Forelimb muscle (tissue), 1 donor: ENCODE measurements at regions not wholly inside any gene's neighbourhood (a gene's known extent, or its start where the extent isn't known, plus 50 kb on each side); places are given as distances from the start of the nearest gene placed in this dataset.

ENCODE experiments used
- DNase-seq: peaks from one replicate; pipeline ENCODE4 v3.0.0-alpha.2; 2013; ENCODE audit warnings: low read depth

GRCh38 chr16:73817526-73818324 lies 478.9 kb upstream of the PSMD7 start:
- no peak for DNase-seq

GRCh38 chr16:73813527-73813926 lies 483.1 kb upstream of the PSMD7 start:
- no peak for DNase-seq

DNA sequence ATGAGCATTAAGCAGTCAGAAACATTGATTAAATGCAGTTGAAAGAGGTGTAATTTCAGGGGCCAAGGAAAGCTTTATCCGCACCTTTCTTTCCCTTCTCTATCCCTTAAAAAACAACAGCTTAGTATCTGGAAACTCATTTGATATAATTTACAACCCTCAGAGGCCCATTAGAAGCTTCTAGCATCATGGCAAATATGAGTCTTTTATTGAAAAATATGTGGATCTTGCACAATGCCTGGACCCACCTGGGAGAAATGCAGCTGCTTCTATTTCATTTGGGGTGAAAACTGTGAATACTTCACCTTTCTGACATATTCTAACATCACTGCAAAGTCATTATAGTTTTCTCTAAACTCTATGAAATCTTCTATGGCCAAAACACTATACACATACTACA lies 492.2 kb upstream of the PSMD7 start:
- no peak for DNase-seq

- DNase-seq: no peak
Measured at GRCh38 chr16:73798471-73798870, 498.1 kb upstream of the PSMD7 start.

DNA sequence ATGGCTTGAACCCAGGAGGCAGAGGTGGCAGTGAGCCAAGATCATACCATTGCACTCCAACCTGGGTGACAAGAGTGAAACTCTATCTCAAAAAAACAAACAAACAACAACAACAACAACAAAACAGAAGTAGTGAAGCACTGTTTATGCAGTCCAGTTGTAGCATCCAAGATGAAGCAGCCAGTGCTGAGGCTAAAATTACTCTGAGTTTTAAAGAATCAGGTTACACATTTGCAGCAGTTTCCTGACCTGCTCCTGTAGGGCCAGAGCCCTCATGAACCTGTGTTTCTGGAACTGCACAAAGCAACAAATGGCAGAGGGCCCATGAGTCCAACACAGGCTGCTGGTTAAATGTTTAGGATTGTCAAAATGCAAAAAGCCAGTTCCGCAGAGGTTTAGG lies 499.5 kb upstream of the PSMD7 start:
- no peak for DNase-seq

GRCh38 chr16:73796241-73796640 lies 500.4 kb upstream of the PSMD7 start:
- DNase-seq: no peak

- DNase-seq: no peak
Measured at GRCh38 chr16:73794994-73795393, 501.6 kb upstream of the PSMD7 start.

DNA sequence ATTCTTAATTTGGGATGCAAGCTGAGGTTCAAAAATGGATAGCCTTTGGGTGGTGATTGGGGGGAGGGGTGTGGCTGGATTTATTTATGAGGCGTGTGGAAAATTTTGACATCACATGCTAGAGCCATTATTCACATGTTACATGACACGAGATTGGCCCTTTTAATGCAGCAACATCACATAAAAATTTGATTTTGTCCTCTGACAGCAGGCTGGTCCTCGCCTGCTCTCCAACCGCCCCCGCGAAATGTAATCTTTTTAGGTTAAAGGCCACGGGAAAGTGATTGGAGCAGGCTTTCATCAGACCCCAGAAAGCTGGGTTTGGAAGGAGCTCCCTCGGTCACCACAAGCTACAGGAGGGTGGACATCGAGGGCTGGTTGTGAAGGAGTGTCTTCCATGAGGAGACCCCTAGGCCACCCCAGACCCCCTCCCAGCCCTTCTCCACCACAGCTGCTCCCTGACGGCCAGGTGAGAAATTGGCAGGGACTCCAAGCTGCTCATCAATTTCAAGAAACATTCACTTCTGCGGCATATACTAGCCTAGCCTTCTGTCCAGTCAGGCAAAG lies 502.7 kb upstream of the PSMD7 start:
- no peak for DNase-seq

GRCh38 chr16:73793260-73793659 lies 503.4 kb upstream of the PSMD7 start:
- DNase-seq: no peak

- no peak for DNase-seq
Measured at GRCh38 chr16:73792199-73793020, 504.2 kb upstream of the PSMD7 start.

GRCh38 chr16:73781297-73781696 lies 515.3 kb upstream of the PSMD7 start:
- DNase-seq: no peak

- DNase-seq: no peak
Measured at GRCh38 chr16:73778887-73779286, 517.7 kb upstream of the PSMD7 start.

DNA sequence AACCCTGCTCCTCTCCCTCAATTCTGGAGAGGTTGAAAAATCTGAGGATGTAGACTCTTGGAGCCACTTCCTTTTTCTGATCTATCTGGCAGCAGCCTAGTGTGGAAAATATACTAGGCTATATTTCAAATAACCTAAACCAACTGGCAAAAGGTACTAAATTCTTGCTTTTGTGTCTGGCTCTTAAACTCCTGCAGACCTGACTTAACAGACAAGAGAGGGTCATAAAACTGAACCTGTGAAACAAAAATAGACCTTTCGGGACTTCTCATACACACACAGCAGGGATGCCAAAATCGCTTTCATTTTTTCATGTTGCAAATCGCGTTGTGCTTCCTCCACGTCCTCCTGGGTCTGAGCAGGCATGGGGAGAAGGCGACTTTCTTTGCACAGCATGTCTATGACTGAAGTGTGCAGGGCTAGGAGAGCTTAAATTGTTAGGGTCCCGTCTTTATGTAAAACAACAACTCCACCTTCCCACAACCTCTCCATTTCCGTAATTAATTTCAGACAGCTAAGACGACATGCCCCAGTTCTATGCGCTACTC lies 520.7 kb upstream of the PSMD7 start:
- no peak for DNase-seq

- DNase-seq: no peak
Measured at GRCh38 chr16:73771196-73772064, 525.2 kb upstream of the PSMD7 start.

DNA sequence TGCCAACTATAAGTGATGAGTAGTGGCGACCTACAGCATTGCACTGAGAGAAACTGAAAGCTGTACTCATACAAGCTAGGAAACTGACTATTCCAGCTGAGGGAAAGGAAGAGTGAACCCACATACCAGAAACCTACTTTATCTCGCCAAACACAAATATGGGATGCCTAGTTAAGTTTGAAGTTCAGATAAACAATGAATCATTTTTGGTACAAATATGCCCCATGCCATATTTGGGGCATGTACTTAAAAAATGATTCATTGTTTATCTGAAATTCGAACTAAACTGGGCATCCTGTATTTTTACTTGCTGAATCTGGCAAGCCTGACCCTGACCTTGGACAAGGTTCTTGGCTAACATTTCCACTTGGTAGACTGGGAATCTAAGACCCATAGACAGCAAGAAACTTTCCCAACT lies 527.8 kb upstream of the PSMD7 start:
- DNase-seq: no peak

DNA sequence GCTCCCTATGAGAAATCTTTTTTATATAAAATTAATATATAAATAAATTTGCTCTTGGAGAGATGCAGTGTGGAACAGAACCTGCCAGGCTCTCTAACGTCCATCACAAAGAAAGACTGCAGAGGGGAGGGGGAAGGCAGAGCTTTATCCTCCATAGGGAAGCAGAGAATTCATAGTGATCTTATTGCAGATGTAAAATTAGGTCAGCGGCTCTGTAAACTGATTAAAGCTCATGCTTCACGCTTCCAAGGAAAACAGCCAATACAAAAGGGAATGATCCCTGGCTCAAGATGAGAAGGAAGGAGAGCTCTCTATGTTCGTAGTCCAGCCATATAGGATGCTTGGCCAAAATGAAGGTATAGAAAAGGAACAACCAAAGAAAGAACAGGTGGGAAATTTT lies 532.3 kb upstream of the PSMD7 start:
- DNase-seq: no peak

GRCh38 chr16:73756289-73757178 lies 540.1 kb upstream of the PSMD7 start:
- DNase-seq: no peak

DNA sequence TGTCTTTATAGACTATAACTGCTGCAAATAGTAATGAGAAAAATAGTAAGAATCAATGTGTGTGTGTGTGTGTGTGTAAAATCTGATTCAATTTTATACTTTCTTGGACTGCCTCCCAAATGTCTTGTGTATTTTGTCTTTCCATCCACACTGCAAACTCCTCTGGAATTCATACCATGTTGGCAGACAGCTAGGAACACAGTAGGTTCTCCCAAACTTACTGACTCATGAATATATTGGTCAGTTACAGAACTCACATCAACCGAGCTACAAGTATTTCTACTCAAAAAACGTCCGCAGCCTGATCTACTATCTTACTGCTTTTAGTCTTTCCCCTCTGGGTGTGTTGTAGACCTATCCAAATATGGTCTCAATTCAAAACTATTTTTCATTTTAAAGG lies 542.7 kb upstream of the PSMD7 start:
- DNase-seq: no peak

- DNase-seq: no peak
Measured at GRCh38 chr16:73750639-73751038, 546.0 kb upstream of the PSMD7 start.

DNA sequence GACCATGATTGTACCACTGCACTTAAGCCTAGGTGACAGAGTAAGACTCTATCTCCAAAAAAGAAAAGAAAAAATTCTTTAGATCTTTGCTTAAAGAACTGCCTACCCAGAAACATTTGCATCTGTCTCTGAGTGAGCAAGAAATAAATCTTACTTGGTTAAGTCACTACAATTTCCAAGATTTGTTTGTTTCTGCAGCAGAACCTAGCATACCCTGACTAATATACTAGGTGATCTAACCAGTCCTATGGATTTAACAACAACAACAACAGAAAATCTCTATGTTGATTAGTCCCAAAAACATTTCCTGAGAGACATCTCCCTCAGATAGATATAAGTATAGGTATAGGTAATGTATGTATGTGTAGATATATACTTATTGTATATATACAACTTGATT lies 549.3 kb upstream of the PSMD7 start:
- DNase-seq: no peak
